Ascending aorta (tissue), 2 donors: ENCODE measurements at regions not wholly inside any gene's neighbourhood (a gene's known extent, or its start where the extent isn't known, plus 50 kb on each side); places are given as distances from the start of the nearest gene placed in this dataset.

Experiments used
- DNase-seq, 2 donors: peaks; one replicate each; pipeline ENCODE4 v3.0.0-alpha.2; 2019; ENCODE audit warnings: low spot score in 2 of 2
- H3K27ac ChIP-seq, 2 donors: fragments of 200-600 bp; sonication (generic); one replicate each; pipeline ENCODE4 v1.5.1; 2016 to 2017; ENCODE audit warnings: mild to moderate bottlenecking in 1 of 2
- H3K27me3 ChIP-seq: fragments of 200-600 bp; sonication (generic); one replicate; pipeline ENCODE4 v1.5.1; 2017
- H3K36me3 ChIP-seq, 2 donors: fragments of 200-600 bp; sonication (generic); one replicate each; pipeline ENCODE4 v1.5.1; 2016
- H3K4me1 ChIP-seq, 2 donors: fragments of 200-600 bp; sonication (generic); one replicate each; pipeline ENCODE4 v1.5.1; 2016 to 2017; ENCODE audit warnings: mild to moderate bottlenecking in 1 of 2
- H3K4me3 ChIP-seq, 2 donors: fragments of 200-600 bp; sonication (generic); one replicate each; pipeline ENCODE4 v1.5.1; 2016 to 2017; ENCODE audit warnings: mild to moderate bottlenecking in 1 of 2
- H3K9me3 ChIP-seq, 2 donors: fragments of 200-600 bp; sonication (generic); one replicate each; pipeline ENCODE4 v1.5.1; 2016
- intact Hi-C: fragments of 100-400 bp; cut with DNase I; formaldehyde crosslinking; loops from one replicate; pipeline ENCODE4 v1.15.1; 2023
- TF ChIP-seq, protein P1 (sequence below), 3 experiments: fragments of 200-600 bp in 2 of 3; fragments of 450-650 bp in 1 of 3; sonication (generic) in 2 of 3; IDR thresholded peaks; one replicate each; pipeline ENCODE4 v1.5.1; 2016 to 2019; ENCODE audit warnings: antibody characterized with exemption in 3 of 3, mild to moderate bottlenecking in 1 of 3, moderate library complexity in 1 of 3

DNA sequence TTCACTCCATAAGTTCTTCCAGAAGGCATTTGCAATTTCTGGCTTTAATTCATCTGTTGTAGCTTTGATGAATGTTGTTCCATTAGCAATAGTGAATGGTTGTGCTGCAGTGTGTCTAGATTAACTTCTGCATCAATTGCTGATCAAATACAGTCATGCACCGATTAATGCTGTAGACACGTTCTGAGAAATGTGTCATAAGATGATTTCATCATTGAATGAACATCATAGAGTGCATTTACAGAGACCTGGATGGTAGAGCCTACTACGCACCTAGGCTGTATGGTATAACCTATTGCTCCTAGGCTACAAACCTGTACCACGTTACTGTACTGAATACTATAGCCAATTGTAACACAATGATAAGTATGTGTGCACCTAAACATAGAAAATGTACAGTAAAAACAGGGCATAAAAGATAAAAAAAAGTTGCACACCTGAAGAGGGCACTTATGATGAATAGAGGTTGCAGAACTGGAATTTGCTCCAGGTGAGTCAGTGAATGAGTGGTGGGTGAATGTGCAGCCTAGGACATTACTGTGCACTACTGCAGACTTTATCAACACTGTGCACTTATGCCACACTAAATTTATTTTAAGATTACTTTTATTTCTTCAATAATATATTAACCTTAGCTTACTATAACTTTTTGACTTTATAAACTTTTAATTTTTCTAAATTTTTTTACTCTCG, 170.7 kb downstream of the HERPUD2 start:
- H3K27ac ChIP-seq = no peak overlapping the region
- H3K27me3 ChIP-seq = no peaks in the 10 kb centered on the region
- intact Hi-C loops = no loop called here
- TF ChIP-seq, protein P1, sequence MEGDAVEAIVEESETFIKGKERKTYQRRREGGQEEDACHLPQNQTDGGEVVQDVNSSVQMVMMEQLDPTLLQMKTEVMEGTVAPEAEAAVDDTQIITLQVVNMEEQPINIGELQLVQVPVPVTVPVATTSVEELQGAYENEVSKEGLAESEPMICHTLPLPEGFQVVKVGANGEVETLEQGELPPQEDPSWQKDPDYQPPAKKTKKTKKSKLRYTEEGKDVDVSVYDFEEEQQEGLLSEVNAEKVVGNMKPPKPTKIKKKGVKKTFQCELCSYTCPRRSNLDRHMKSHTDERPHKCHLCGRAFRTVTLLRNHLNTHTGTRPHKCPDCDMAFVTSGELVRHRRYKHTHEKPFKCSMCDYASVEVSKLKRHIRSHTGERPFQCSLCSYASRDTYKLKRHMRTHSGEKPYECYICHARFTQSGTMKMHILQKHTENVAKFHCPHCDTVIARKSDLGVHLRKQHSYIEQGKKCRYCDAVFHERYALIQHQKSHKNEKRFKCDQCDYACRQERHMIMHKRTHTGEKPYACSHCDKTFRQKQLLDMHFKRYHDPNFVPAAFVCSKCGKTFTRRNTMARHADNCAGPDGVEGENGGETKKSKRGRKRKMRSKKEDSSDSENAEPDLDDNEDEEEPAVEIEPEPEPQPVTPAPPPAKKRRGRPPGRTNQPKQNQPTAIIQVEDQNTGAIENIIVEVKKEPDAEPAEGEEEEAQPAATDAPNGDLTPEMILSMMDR (IDR thresholded peaks at IDR 0.05) = no peak
- no peaks in the 10 kb centered on the region for H3K9me3 ChIP-seq
- H3K36me3 ChIP-seq = no peaks in the 10 kb centered on the region
- no peak overlapping the region for H3K4me3 ChIP-seq
- no peak for DNase-seq
- no peaks in the 10 kb centered on the region for H3K4me1 ChIP-seq

GRCh38 chr7:35523292-35523691, 171.6 kb downstream of the HERPUD2 start:
- Histone ChIP-seq H3K36me3 (no peaks in the 10 kb centered on the region), H3K9me3 (no peaks in the 10 kb centered on the region), H3K27me3 (no peaks in the 10 kb centered on the region), H3K27ac (no peak overlapping the region), H3K4me3 (no peak overlapping the region), H3K4me1 (no peaks in the 10 kb centered on the region)
- no peak for DNase-seq
- intact Hi-C loops = no loop called here
- TF ChIP-seq, protein P1 (IDR thresholded peaks at IDR 0.05) = no peak

DNA sequence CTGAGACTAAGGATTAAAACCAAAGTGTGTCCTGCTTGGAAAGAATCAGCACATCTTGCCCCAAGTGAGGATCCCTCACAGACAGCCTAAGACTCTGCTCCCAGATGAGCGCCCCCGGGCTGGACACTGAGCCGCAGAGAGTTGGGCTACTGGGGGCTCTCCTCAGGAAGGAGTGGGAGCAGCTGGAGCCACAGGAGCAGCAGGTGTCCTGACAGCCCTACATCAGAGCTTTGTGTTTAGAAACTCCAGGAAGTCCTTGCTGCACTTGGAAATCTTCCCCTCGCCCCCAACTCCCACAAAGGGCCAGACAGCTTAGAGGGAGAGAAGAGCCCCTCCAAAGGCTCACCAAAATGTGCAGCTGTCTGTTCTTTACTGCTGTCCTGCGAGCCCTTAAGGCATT, 172.2 kb downstream of the HERPUD2 start:
- no peaks in the 10 kb centered on the region for H3K4me1 ChIP-seq
- no peaks in the 10 kb centered on the region for H3K9me3 ChIP-seq
- H3K27me3 ChIP-seq = no peaks in the 10 kb centered on the region
- no peak overlapping the region for H3K27ac ChIP-seq
- TF ChIP-seq, protein P1 (IDR thresholded peaks at IDR 0.05) = no peak
- no peak for DNase-seq
- H3K36me3 ChIP-seq = no peaks in the 10 kb centered on the region
- intact Hi-C loops = no loop called here
- H3K4me3 ChIP-seq = no peak overlapping the region

GRCh38 chr7:35521941-35522340, 173.0 kb downstream of the HERPUD2 start:
- no peak for DNase-seq
- Histone ChIP-seq H3K4me1 (no peaks in the 10 kb centered on the region), H3K27ac (no peak overlapping the region), H3K27me3 (no peaks in the 10 kb centered on the region), H3K9me3 (no peaks in the 10 kb centered on the region), H3K4me3 (no peak overlapping the region), H3K36me3 (no peaks in the 10 kb centered on the region)
- intact Hi-C loops = no loop called here
- TF ChIP-seq, protein P1 (IDR thresholded peaks at IDR 0.05) = no peak

- TF ChIP-seq, protein P1 (IDR thresholded peaks at IDR 0.05) = no peak
- no peaks in the 10 kb centered on the region for H3K27me3 ChIP-seq
- intact Hi-C loops = no loop called here
- no peaks in the 10 kb centered on the region for H3K36me3 ChIP-seq
- no peaks in the 10 kb centered on the region for H3K4me1 ChIP-seq
- H3K4me3 ChIP-seq = no peak overlapping the region
- H3K9me3 ChIP-seq = no peaks in the 10 kb centered on the region
- no peak for DNase-seq
- no peak overlapping the region for H3K27ac ChIP-seq
These were observed 173.9 kb downstream of the HERPUD2 start for GRCh38 chr7:35520810-35521625.
